ENCODE measurements at regions not wholly inside any gene's neighbourhood (a gene's known extent, or its start where the extent isn't known, plus 50 kb on each side); places are given as distances from the start of the nearest gene placed in this dataset.
A peak's percentile ranks its signal among the peaks of the same experiment; 100 is the strongest.

DNA sequence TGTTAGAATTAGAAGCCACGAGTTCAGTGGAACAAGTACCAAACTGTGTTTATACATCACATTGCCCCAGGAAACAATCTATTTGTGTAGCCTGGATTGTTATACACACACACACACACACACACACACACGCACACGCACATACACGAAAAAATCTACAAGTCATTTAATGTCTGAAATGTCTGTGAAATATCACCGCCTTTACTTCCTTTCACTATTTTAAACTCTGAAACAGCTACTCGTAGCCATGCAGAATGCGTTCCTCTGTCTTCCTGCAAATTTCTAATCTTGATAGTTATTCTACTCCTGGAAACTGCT is 84.4 kb upstream of the SCAF8 start:
- DNase-seq = peak in 2 of 3 donors; percentile 37 to 52
- ChIA-PET POLR2A (no interaction called here), CTCF (interaction anchor here (1.1 kb wide), 2 partner anchors 11 to 14 kb away, joined by 3 read pairs; no protein-coding TSS in a partner anchor)
- no peaks in the 10 kb centered on the region for H3K27me3 ChIP-seq (replicated peaks in 2 of 5; ENCODE audit: control insufficient read depth in 4 of 5, insufficient read depth in 5 of 5, low read length in 4 of 5)
- H3K4me3 ChIP-seq (ENCODE audit: control insufficient read depth in 1 of 7, extremely low read depth in 1 of 7, insufficient read depth in 4 of 7, low read depth in 2 of 7, low read length in 6 of 7) = peak overlapping the region in 1 of 7 experiments; percentile 23
- no peaks in the 10 kb centered on the region for H3K9me3 ChIP-seq (ENCODE audit: control extremely low read depth in 1 of 5, control insufficient read depth in 4 of 5, insufficient read depth in 2 of 5, low read depth in 1 of 5, low read length in 4 of 5)
- WGBS (ENCODE audit: insufficient coverage) = 0% methylated on average over 1 of the region's 7 CpGs
- H3K36me3 ChIP-seq (ENCODE audit: control insufficient read depth in 4 of 4, insufficient read depth in 4 of 4, low read length in 3 of 4) = no peaks in the 10 kb centered on the region
- H3K27ac ChIP-seq (ENCODE audit: insufficient read depth in 1 of 2, low read depth in 1 of 2, low read length in 2 of 2, poor library complexity in 1 of 2, severe bottlenecking in 2 of 2) = no peak overlapping the region
- H3K4me1 ChIP-seq (ENCODE audit: control extremely low read depth in 1 of 4, control insufficient read depth in 4 of 4, insufficient read depth in 4 of 4, low read length in 3 of 4) = peaks cover 0 to 18% (median 5%) of the 10 kb centered on the region in 4 experiments

DNA sequence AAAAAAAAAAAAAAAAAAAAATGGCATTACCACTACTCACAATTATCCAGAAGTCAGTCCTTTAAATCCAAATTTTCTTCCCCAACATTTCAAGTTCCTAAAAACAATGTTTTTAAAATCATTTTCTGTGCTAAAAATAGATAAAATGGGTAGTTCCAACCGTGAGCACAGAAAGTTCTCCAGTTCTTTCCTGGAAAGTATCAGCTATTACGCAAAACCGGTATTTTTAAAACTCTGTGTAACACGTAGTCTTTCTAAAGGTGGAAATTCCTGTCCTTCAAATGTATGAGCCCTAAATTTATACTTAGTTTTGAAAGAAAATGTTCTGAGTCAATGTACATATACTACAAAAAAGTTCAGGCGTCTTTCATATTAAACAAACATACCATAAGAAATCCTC is 83.5 kb upstream of the SCAF8 start:
- H3K4me1 ChIP-seq (ENCODE audit: control extremely low read depth in 1 of 4, control insufficient read depth in 4 of 4, insufficient read depth in 4 of 4, low read length in 3 of 4) = peaks cover 0 to 19% (median 5%) of the 10 kb centered on the region in 4 experiments
- H3K27ac ChIP-seq (ENCODE audit: insufficient read depth in 1 of 2, low read depth in 1 of 2, low read length in 2 of 2, poor library complexity in 1 of 2, severe bottlenecking in 2 of 2) = no peak overlapping the region
- DNase-seq = no peak
- H3K27me3 ChIP-seq (replicated peaks in 2 of 5; ENCODE audit: control insufficient read depth in 4 of 5, insufficient read depth in 5 of 5, low read length in 4 of 5) = no peaks in the 10 kb centered on the region
- POLR2A ChIA-PET = interaction anchor here (0.6 kb wide), 1 partner anchor 139 kb away, joined by 6 read pairs; no protein-coding TSS in a partner anchor
- 58% methylated on average over 2 of the region's 5 CpGs for WGBS (ENCODE audit: insufficient coverage)
- no peaks in the 10 kb centered on the region for H3K9me3 ChIP-seq (ENCODE audit: control extremely low read depth in 1 of 5, control insufficient read depth in 4 of 5, insufficient read depth in 2 of 5, low read depth in 1 of 5, low read length in 4 of 5)
- H3K36me3 ChIP-seq (ENCODE audit: control insufficient read depth in 4 of 4, insufficient read depth in 4 of 4, low read length in 3 of 4) = no peaks in the 10 kb centered on the region
- CTCF ChIA-PET = no interaction called here
- no peak overlapping the region for H3K4me3 ChIP-seq (ENCODE audit: control insufficient read depth in 1 of 7, extremely low read depth in 1 of 7, insufficient read depth in 4 of 7, low read depth in 2 of 7, low read length in 6 of 7)

DNA sequence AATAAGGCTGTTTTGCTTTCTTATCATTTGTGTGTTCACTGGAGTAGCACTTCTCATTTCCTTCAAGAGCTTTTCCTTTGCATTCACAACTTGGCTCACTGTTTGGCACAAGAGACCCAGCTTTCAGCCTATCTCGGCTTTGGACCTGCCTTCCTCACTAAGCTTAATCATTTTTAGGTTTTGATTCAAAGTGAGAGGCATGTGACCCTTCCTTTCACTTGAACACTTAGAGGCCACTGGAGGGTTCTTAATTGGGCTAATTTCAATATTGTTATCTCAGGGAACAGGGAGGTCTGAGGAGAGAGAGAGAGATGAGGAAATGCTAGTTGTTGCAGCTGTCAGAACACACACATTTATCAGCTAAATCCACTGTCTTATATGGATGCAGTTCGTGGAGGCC is 82.9 kb upstream of the SCAF8 start:
- WGBS (ENCODE audit: insufficient coverage) = 14% methylated on average over 1 of the region's 2 CpGs
- peak; percentile 29 to 73 (median 54) for DNase-seq
- Histone ChIP-seq H3K36me3 (ENCODE audit: control insufficient read depth in 4 of 4, insufficient read depth in 4 of 4, low read length in 3 of 4) (no peaks in the 10 kb centered on the region), H3K4me3 (ENCODE audit: control insufficient read depth in 1 of 7, extremely low read depth in 1 of 7, insufficient read depth in 4 of 7, low read depth in 2 of 7, low read length in 6 of 7) (no peak overlapping the region), H3K4me1 (ENCODE audit: control extremely low read depth in 1 of 4, control insufficient read depth in 4 of 4, insufficient read depth in 4 of 4, low read length in 3 of 4) (peaks cover 0 to 19% (median 5%) of the 10 kb centered on the region in 4 experiments), H3K27me3 (replicated peaks in 2 of 5; ENCODE audit: control insufficient read depth in 4 of 5, insufficient read depth in 5 of 5, low read length in 4 of 5) (no peaks in the 10 kb centered on the region), H3K27ac (ENCODE audit: insufficient read depth in 1 of 2, low read depth in 1 of 2, low read length in 2 of 2, poor library complexity in 1 of 2, severe bottlenecking in 2 of 2) (no peak overlapping the region), H3K9me3 (ENCODE audit: control extremely low read depth in 1 of 5, control insufficient read depth in 4 of 5, insufficient read depth in 2 of 5, low read depth in 1 of 5, low read length in 4 of 5) (no peaks in the 10 kb centered on the region)
- CTCF ChIA-PET = interaction anchor here (0.6 kb wide), 1 partner anchor 41 kb away, joined by 3 read pairs; no protein-coding TSS in a partner anchor
- POLR2A ChIA-PET = no interaction called here

DNA sequence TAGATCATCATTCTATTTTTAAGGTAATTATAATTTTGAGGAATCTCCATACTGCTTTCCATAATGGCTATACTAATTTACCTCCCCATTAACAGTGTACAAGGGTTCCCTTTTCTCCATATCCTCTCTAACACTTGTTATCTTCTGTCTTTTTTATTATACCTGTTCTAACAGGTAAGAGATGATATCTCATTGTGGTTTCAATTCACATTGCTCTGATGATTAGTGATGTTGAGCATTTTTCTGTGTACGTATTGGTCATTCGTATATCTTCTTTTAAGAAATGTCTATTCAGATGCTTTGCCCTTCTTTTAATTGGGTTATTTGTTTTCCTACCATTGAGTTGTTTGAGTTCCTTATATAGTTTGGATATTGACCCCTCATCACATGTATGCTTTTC is 81.6 kb upstream of the SCAF8 start:
- POLR2A ChIA-PET = no interaction called here
- peaks cover 0 to 19% (median 5%) of the 10 kb centered on the region in 4 experiments for H3K4me1 ChIP-seq (ENCODE audit: control extremely low read depth in 1 of 4, control insufficient read depth in 4 of 4, insufficient read depth in 4 of 4, low read length in 3 of 4)

DNA sequence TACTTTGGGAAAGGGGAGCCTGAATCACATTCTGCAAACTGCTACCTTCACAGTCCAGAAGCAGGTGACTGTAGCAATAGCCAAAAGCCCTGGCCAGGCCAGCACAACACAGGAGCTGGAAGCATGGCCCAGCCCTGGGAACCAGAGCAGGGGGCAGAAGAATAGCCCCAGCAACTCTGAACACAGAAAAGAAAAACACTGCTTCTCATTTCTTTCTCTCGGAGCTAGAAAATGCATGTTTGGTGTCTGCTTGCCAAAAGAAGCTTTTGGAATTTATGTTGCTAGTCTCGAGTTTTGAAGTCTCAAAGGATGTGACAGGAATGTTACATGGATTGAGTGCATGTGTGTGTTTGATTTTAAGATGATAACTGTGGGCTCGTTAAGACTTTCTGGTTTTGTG is 79.8 kb upstream of the SCAF8 start:
- 68% methylated on average over 3 of the region's 3 CpGs for WGBS (ENCODE audit: insufficient coverage)
- POLR2A ChIA-PET = no interaction called here

More for the DNA sequence above, 81.6 kb upstream of the SCAF8 start:
- no peak for DNase-seq
- Histone ChIP-seq H3K36me3 (ENCODE audit: control insufficient read depth in 4 of 4, insufficient read depth in 4 of 4, low read length in 3 of 4) (no peaks in the 10 kb centered on the region), H3K27ac (ENCODE audit: insufficient read depth in 1 of 2, low read depth in 1 of 2, low read length in 2 of 2, poor library complexity in 1 of 2, severe bottlenecking in 2 of 2) (no peak overlapping the region), H3K9me3 (ENCODE audit: control extremely low read depth in 1 of 5, control insufficient read depth in 4 of 5, insufficient read depth in 2 of 5, low read depth in 1 of 5, low read length in 4 of 5) (no peaks in the 10 kb centered on the region), H3K4me3 (ENCODE audit: control insufficient read depth in 1 of 7, extremely low read depth in 1 of 7, insufficient read depth in 4 of 7, low read depth in 2 of 7, low read length in 6 of 7) (no peak overlapping the region), H3K27me3 (replicated peaks in 2 of 5; ENCODE audit: control insufficient read depth in 4 of 5, insufficient read depth in 5 of 5, low read length in 4 of 5) (no peaks in the 10 kb centered on the region)
- WGBS (ENCODE audit: insufficient coverage) = 100% methylated on average over 2 of the region's 2 CpGs
- CTCF ChIA-PET = no interaction called here

DNA sequence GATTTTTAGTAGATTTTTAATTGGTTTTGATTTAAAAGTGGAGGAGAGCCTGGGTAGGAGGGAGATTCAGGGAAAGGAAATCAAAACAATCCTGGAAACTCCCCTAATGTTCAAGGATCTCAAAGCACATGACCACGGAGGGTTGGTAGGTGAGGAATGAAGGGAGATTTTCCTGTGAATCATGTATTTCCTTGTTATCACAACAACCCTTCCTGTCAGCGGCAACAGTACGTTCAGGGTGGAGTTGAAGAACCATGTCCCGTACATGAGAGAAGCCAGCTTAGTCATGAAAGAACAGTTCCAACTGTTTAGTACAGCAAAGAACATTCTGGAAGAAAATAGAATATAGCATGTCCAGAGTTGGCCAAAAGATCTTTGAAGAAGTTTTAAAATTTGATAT is 79.4 kb upstream of the SCAF8 start:
- DNase-seq = peak in 2 of 3 donors; percentile 27 to 35
- Histone ChIP-seq H3K4me3 (ENCODE audit: control insufficient read depth in 1 of 7, extremely low read depth in 1 of 7, insufficient read depth in 4 of 7, low read depth in 2 of 7, low read length in 6 of 7) (no peak overlapping the region), H3K27me3 (replicated peaks in 2 of 5; ENCODE audit: control insufficient read depth in 4 of 5, insufficient read depth in 5 of 5, low read length in 4 of 5) (no peaks in the 10 kb centered on the region), H3K4me1 (ENCODE audit: control extremely low read depth in 1 of 4, control insufficient read depth in 4 of 4, insufficient read depth in 4 of 4, low read length in 3 of 4) (peaks cover 0 to 16% (median 5%) of the 10 kb centered on the region in 4 experiments), H3K27ac (ENCODE audit: insufficient read depth in 1 of 2, low read depth in 1 of 2, low read length in 2 of 2, poor library complexity in 1 of 2, severe bottlenecking in 2 of 2) (no peak overlapping the region), H3K36me3 (ENCODE audit: control insufficient read depth in 4 of 4, insufficient read depth in 4 of 4, low read length in 3 of 4) (no peaks in the 10 kb centered on the region), H3K9me3 (ENCODE audit: control extremely low read depth in 1 of 5, control insufficient read depth in 4 of 5, insufficient read depth in 2 of 5, low read depth in 1 of 5, low read length in 4 of 5) (no peaks in the 10 kb centered on the region)
- ChIA-PET CTCF (interaction anchor here (0.7 kb wide), 1 partner anchor 9 kb away, joined by 3 read pairs; no protein-coding TSS in a partner anchor), POLR2A (no interaction called here)
- no CpG with 5 or more reads among the region's 4 CpGs for WGBS (ENCODE audit: insufficient coverage)

More for the DNA sequence above, 79.8 kb upstream of the SCAF8 start:
- CTCF ChIA-PET = no interaction called here
- Histone ChIP-seq H3K27ac (ENCODE audit: insufficient read depth in 1 of 2, low read depth in 1 of 2, low read length in 2 of 2, poor library complexity in 1 of 2, severe bottlenecking in 2 of 2) (no peak overlapping the region), H3K4me1 (ENCODE audit: control extremely low read depth in 1 of 4, control insufficient read depth in 4 of 4, insufficient read depth in 4 of 4, low read length in 3 of 4) (peaks cover 0 to 19% (median 5%) of the 10 kb centered on the region in 4 experiments), H3K36me3 (ENCODE audit: control insufficient read depth in 4 of 4, insufficient read depth in 4 of 4, low read length in 3 of 4) (no peaks in the 10 kb centered on the region), H3K4me3 (ENCODE audit: control insufficient read depth in 1 of 7, extremely low read depth in 1 of 7, insufficient read depth in 4 of 7, low read depth in 2 of 7, low read length in 6 of 7) (no peak overlapping the region), H3K9me3 (ENCODE audit: control extremely low read depth in 1 of 5, control insufficient read depth in 4 of 5, insufficient read depth in 2 of 5, low read depth in 1 of 5, low read length in 4 of 5) (no peaks in the 10 kb centered on the region), H3K27me3 (replicated peaks in 2 of 5; ENCODE audit: control insufficient read depth in 4 of 5, insufficient read depth in 5 of 5, low read length in 4 of 5) (no peaks in the 10 kb centered on the region)
- no peak for DNase-seq

DNA sequence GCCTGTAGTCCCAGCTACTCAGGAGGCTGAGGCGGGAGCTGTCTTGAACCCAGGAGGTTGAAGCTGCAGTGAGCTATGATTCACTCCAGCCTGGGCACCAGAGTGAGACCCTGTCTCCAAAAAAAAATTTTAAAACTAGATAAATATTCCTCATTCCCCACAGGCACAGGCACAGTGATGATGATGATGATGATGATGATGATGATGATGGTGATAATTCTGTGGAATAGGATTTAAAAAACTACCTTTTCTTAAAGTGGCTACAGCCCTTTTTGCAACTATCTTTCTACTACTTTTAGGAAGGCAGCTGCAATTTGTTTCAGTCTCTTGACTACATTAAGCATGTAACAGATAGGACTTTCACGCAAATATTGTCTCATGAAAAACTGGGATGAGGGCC is 76.6 kb upstream of the SCAF8 start:
- no peak for DNase-seq
- ChIA-PET CTCF (no interaction called here), POLR2A (no interaction called here)
- H3K27me3 ChIP-seq (replicated peaks in 2 of 5; ENCODE audit: control insufficient read depth in 4 of 5, insufficient read depth in 5 of 5, low read length in 4 of 5) = no peaks in the 10 kb centered on the region
- WGBS (ENCODE audit: insufficient coverage) = 100% methylated on average over 2 of the region's 2 CpGs
- no peak overlapping the region for H3K4me3 ChIP-seq (ENCODE audit: control insufficient read depth in 1 of 7, extremely low read depth in 1 of 7, insufficient read depth in 4 of 7, low read depth in 2 of 7, low read length in 6 of 7)
- H3K27ac ChIP-seq (ENCODE audit: insufficient read depth in 1 of 2, low read depth in 1 of 2, low read length in 2 of 2, poor library complexity in 1 of 2, severe bottlenecking in 2 of 2) = no peak overlapping the region
- no peaks in the 10 kb centered on the region for H3K36me3 ChIP-seq (ENCODE audit: control insufficient read depth in 4 of 4, insufficient read depth in 4 of 4, low read length in 3 of 4)
- peaks cover 0 to 6% (median 2%) of the 10 kb centered on the region in 4 experiments for H3K4me1 ChIP-seq (ENCODE audit: control extremely low read depth in 1 of 4, control insufficient read depth in 4 of 4, insufficient read depth in 4 of 4, low read length in 3 of 4)
- no peaks in the 10 kb centered on the region for H3K9me3 ChIP-seq (ENCODE audit: control extremely low read depth in 1 of 5, control insufficient read depth in 4 of 5, insufficient read depth in 2 of 5, low read depth in 1 of 5, low read length in 4 of 5)

Data from common myeloid progenitor, CD34-positive (primary cell).